H1 (cell line): ENCODE measurements at regions not wholly inside any gene's neighbourhood (a gene's known extent, or its start where the extent isn't known, plus 50 kb on each side); places are given as distances from the start of the nearest gene placed in this dataset.

Experiments used
- CTCF ChIA-PET: fragments of 300-600 bp; sonication (Branson Sonifier 250); formaldehyde crosslinking; loops from one replicate; lab custom pipeline; 2021; ENCODE audit not compliant: partially characterized antibody; lab: Charles Lee
- POLR2A ChIA-PET: fragments of 300-600 bp; sonication (Branson Sonifier 250); formaldehyde crosslinking; loops from one replicate; lab custom pipeline; 2021; ENCODE audit warnings: inconsistent platforms; ENCODE audit not compliant: partially characterized antibody; lab: Charles Lee
- DNase-seq, 2 experiments: peaks; one replicate each; pipeline versions ENCODE4 v3.0.0 to v3.0.0-alpha.2; 2010 to 2022; ENCODE audit warnings: low spot score in 2 of 2, low read depth in 1 of 2, mixed read lengths in 1 of 2
- FAIRE-seq: peaks from 2 replicates; lab custom pipeline; 2011; peaks lifted over from hg19 to GRCh38; lab: Jason Lieb, UNC
- H2AFZ ChIP-seq: 2 replicates; pipeline ENCODE4 v1.8.1; 2012; ENCODE audit warnings: low read length, inconsistent platforms
- H2AK5ac ChIP-seq: 2 replicates; pipeline ENCODE4 v1.6.1; 2013; ENCODE audit warnings: low read depth, low read length
- H2BK120ac ChIP-seq: replicated peaks from 2 replicates; pipeline ENCODE3; 2013; ENCODE audit warnings: low read depth, low read length, inconsistent platforms
- H2BK12ac ChIP-seq: 2 replicates; pipeline ENCODE4 v1.6.1; 2013; ENCODE audit warnings: low read depth, low read length
- H2BK15ac ChIP-seq: 2 replicates; pipeline ENCODE4 v1.6.1; 2013; ENCODE audit warnings: low read length
- H2BK20ac ChIP-seq: 2 replicates; pipeline ENCODE4 v1.6.1; 2013; ENCODE audit warnings: low read length
- H2BK5ac ChIP-seq: 2 replicates; pipeline ENCODE4 v1.6.1; 2013; ENCODE audit warnings: low read depth, low read length
- H3K14ac ChIP-seq: 2 replicates; pipeline ENCODE4 v1.6.1; 2013; ENCODE audit warnings: inconsistent platforms; ENCODE audit not compliant: insufficient read length
- H3K18ac ChIP-seq: 2 replicates; pipeline ENCODE4 v1.6.1; 2013; ENCODE audit warnings: low read length; ENCODE audit errors: extremely low read depth
- H3K23ac ChIP-seq: 2 replicates; pipeline ENCODE4 v1.6.1; 2013; ENCODE audit warnings: inconsistent platforms; ENCODE audit not compliant: insufficient read length
- H3K23me2 ChIP-seq: 2 replicates; pipeline ENCODE4 v1.6.1; 2013; ENCODE audit warnings: low read depth, low read length
- H3K27ac ChIP-seq: 2 replicates; pipeline ENCODE4 v1.6.1; 2011; ENCODE audit warnings: low read depth, low read length, inconsistent platforms
- H3K27me3 ChIP-seq, 4 experiments: replicated peaks in 1 of 4; 1 replicate in 1 of 4; 2 replicates in 3 of 4; pipeline versions ENCODE4 v1.6.1 to v1.8.1; 2011 to 2013; ENCODE audit warnings: low read length in 3 of 4, mild to moderate bottlenecking in 3 of 4, inconsistent platforms in 2 of 4, mixed read lengths in 2 of 4, moderate library complexity in 1 of 4; ENCODE audit not compliant: control insufficient read depth in 3 of 4, insufficient read depth in 3 of 4; ENCODE audit errors: extremely low read depth in 1 of 4
- H3K36me3 ChIP-seq, 4 experiments: 2 replicates each; pipeline versions ENCODE4 v1.6.1 to v1.8.1; 2011 to 2013; ENCODE audit warnings: mild to moderate bottlenecking in 4 of 4, low read length in 3 of 4, moderate library complexity in 2 of 4, control low read depth in 1 of 4, inconsistent platforms in 1 of 4; ENCODE audit not compliant: insufficient read depth in 4 of 4, control insufficient read depth in 2 of 4
- H3K4ac ChIP-seq: replicated peaks from 2 replicates; pipeline ENCODE3; 2013; ENCODE audit warnings: low read length, low read depth, mixed read lengths, inconsistent platforms; ENCODE audit not compliant: insufficient read length
- H3K4me1 ChIP-seq, 4 experiments: replicated peaks in 1 of 4; 1 replicate in 1 of 4; 2 replicates in 3 of 4; pipeline versions ENCODE4 v1.6.1 to v1.8.1; 2011 to 2013; ENCODE audit warnings: low read length in 3 of 4, inconsistent platforms in 2 of 4, mixed read lengths in 1 of 4; ENCODE audit not compliant: insufficient read depth in 4 of 4, control insufficient read depth in 3 of 4
- H3K4me2 ChIP-seq, 2 experiments: 2 replicates each; pipeline versions ENCODE4 v1.6.1 to v1.8.1; 2011 to 2013; ENCODE audit warnings: low read depth in 2 of 2, low read length in 2 of 2, control low read depth in 1 of 2, inconsistent platforms in 1 of 2, mild to moderate bottlenecking in 1 of 2; ENCODE audit not compliant: insufficient read depth in 1 of 2
- H3K4me3 ChIP-seq, 4 experiments: fragments of 200-600, 300-600 bp in 1 of 4; sonication (generic), shearing (Covaris generic), sonication (Bioruptor Twin) in 1 of 4; 2 replicates each; pipeline versions ENCODE4 v1.5.1 to v1.8.1; 2011 to 2016; ENCODE audit warnings: low read length in 4 of 4, low read depth in 3 of 4, control low read depth in 2 of 4, inconsistent platforms in 2 of 4, mild to moderate bottlenecking in 2 of 4, mixed read lengths in 1 of 4, moderate library complexity in 1 of 4; ENCODE audit not compliant: insufficient read depth in 2 of 4; ENCODE audit errors: extremely low read depth in 1 of 4
- H3K56ac ChIP-seq: replicated peaks from 2 replicates; pipeline ENCODE3; 2013; ENCODE audit warnings: low read depth, mild to moderate bottlenecking, mixed read lengths, low read length, inconsistent platforms; ENCODE audit not compliant: insufficient read length
- H3K79me1 ChIP-seq: 2 replicates; pipeline ENCODE4 v1.6.1; 2013; ENCODE audit warnings: low read depth, low read length, control low read depth
- H3K79me2 ChIP-seq, 2 experiments: 2 replicates each; pipeline versions ENCODE4 v1.6.1 to v1.8.1; 2012 to 2013; ENCODE audit warnings: low read length in 2 of 2, mild to moderate bottlenecking in 2 of 2, inconsistent platforms in 1 of 2; ENCODE audit not compliant: insufficient read depth in 2 of 2, control insufficient read depth in 1 of 2
- H3K9ac ChIP-seq, 4 experiments: replicated peaks in 1 of 4; 1 replicate in 1 of 4; 2 replicates in 3 of 4; pipeline versions ENCODE4 v1.6.1 to v1.8.1; 2011 to 2013; ENCODE audit warnings: low read depth in 3 of 4, low read length in 3 of 4, control low read depth in 2 of 4, mild to moderate bottlenecking in 2 of 4, moderate library complexity in 2 of 4, inconsistent platforms in 1 of 4; ENCODE audit errors: extremely low read depth in 1 of 4
- H3K9me3 ChIP-seq, 2 experiments: 2 replicates each; pipeline versions ENCODE4 v1.6.1 to v1.8.1; 2012 to 2013; ENCODE audit warnings: mild to moderate bottlenecking in 2 of 2, moderate library complexity in 2 of 2, control low read depth in 1 of 2, inconsistent platforms in 1 of 2, low read depth in 1 of 2, low read length in 1 of 2, mixed read lengths in 1 of 2; ENCODE audit not compliant: insufficient read depth in 2 of 2
- H4K20me1 ChIP-seq, 2 experiments: replicated peaks in 1 of 2; 2 replicates each; pipeline versions ENCODE3 to v1.8.1; 2011 to 2013; ENCODE audit warnings: inconsistent platforms in 2 of 2, low read length in 2 of 2, mild to moderate bottlenecking in 1 of 2; ENCODE audit not compliant: insufficient read depth in 2 of 2, control insufficient read depth in 1 of 2
- H4K5ac ChIP-seq: 2 replicates; pipeline ENCODE4 v1.6.1; 2013; ENCODE audit warnings: low read length, low read depth, mixed read lengths, inconsistent platforms; ENCODE audit not compliant: insufficient read length
- H4K8ac ChIP-seq: 2 replicates; pipeline ENCODE4 v1.8.0; 2013; ENCODE audit warnings: mild to moderate bottlenecking, moderate library complexity, low read length, inconsistent platforms; ENCODE audit not compliant: insufficient read depth; ENCODE audit errors: extremely low read depth
- H4K91ac ChIP-seq: replicated peaks from 2 replicates; pipeline ENCODE3; 2013; ENCODE audit warnings: low read length, mixed read lengths, inconsistent platforms; ENCODE audit not compliant: insufficient read length
- BRCA1 ChIP-seq: IDR thresholded peaks from 2 replicates; pipeline ENCODE4 v1.6.1; 2012; ENCODE audit warnings: low read depth, low read length, improper control_type of control experiment
- GABPA ChIP-seq: IDR thresholded peaks from 2 replicates; pipeline ENCODE4 v1.6.1; 2011; ENCODE audit warnings: mild to moderate bottlenecking, low read length, moderate library complexity, borderline replicate concordance; ENCODE audit not compliant: insufficient read depth
- JUND ChIP-seq: IDR thresholded peaks from 2 replicates; pipeline ENCODE4 v1.6.1; 2011; ENCODE audit warnings: mild to moderate bottlenecking, improper control_type of control experiment, low read length
- KDM4A ChIP-seq: IDR thresholded peaks from one replicate; pipeline ENCODE4 v1.7.1; 2012; ENCODE audit warnings: low read depth, mild to moderate bottlenecking, moderate library complexity, low read length, inconsistent platforms; ENCODE audit not compliant: severe bottlenecking
- NRF1 ChIP-seq: IDR thresholded peaks from 2 replicates; pipeline ENCODE4 v1.6.1; 2011; ENCODE audit warnings: mild to moderate bottlenecking, low read depth, low read length, improper control_type of control experiment
- RBBP5 ChIP-seq: IDR thresholded peaks from 2 replicates; pipeline ENCODE4 v1.7.1; 2012; ENCODE audit warnings: low read depth, mild to moderate bottlenecking, inconsistent platforms, low read length, moderate library complexity, borderline replicate concordance
- RFX5 ChIP-seq: IDR thresholded peaks from 2 replicates; pipeline ENCODE4 v1.6.1; 2011; ENCODE audit warnings: low read depth, low read length, improper control_type of control experiment, borderline replicate concordance
- WGBS, 2 experiments: shearing (Covaris generic) in 1 of 2; methylation state at CpG; one replicate each; pipeline versions ENCODE4 v1.1.6 to v1.1.7; 2013 to 2015; ENCODE audit warnings: low lambda C conversion rate in 2 of 2, mixed read lengths in 2 of 2, inconsistent platforms in 1 of 2, low coverage in 1 of 2, missing lambda C conversion rate in 1 of 2; ENCODE audit not compliant: insufficient replicate concordance in 2 of 2, insufficient coverage in 1 of 2, insufficient read length in 1 of 2; ENCODE audit errors: extremely low coverage in 1 of 2, missing lambda C conversion rate in 1 of 2; 5-methylcytosine and 5-hydroxymethylcytosine counted together

GRCh38 chr4:125676156-125676555, 361.4 kb downstream of the FAT4 start:
- Histone ChIP-seq H4K20me1 (no peaks in the 10 kb centered on the region), H2BK120ac (no peak overlapping the region), H3K27me3 (no peaks in the 10 kb centered on the region), H4K91ac (no peak overlapping the region), H4K5ac (no peak overlapping the region), H3K56ac (no peak overlapping the region), H2BK12ac (no peak overlapping the region), H2AK5ac (no peak overlapping the region), H3K79me1 (no peaks in the 10 kb centered on the region), H2AFZ (no peak overlapping the region), H3K4ac (no peak overlapping the region), H3K9ac (no peak overlapping the region), H3K23me2 (no peaks in the 10 kb centered on the region), H3K14ac (no peak overlapping the region), H3K4me3 (no peak overlapping the region), H3K4me2 (no peak overlapping the region), H2BK15ac (no peak overlapping the region), H3K27ac (no peak overlapping the region), H3K23ac (no peak overlapping the region), H2BK20ac (no peak overlapping the region), H4K8ac (no peak overlapping the region), H3K36me3 (no peaks in the 10 kb centered on the region), H3K18ac (no peak overlapping the region), H3K9me3 (no peaks in the 10 kb centered on the region; a peak in 1 of 4 replicates), H3K4me1 (no peaks in the 10 kb centered on the region; a peak in 3 of 7 replicates), H2BK5ac (no peak overlapping the region), H3K79me2 (no peaks in the 10 kb centered on the region)
- TF ChIP-seq GABPA, result no peak
- no peak for TF ChIP-seq JUND
- TF ChIP-seq BRCA1, result no peak
- no peak for TF ChIP-seq NRF1
- TF ChIP-seq RFX5, result no peak
- TF ChIP-seq KDM4A, result no peak
- TF ChIP-seq RBBP5, result no peak
- DNase-seq, result no peak
- FAIRE-seq, result no peak
- 90% methylated on average over 14 of the region's 14 CpGs; no CpG with 5 or more reads in 1 of the 2 experiments for WGBS, 2 experiments
- ChIA-PET CTCF (no interaction called here), POLR2A (no interaction called here)
